Esophagus muscularis mucosa (tissue), 3 donors: ENCODE measurements at regions not wholly inside any gene's neighbourhood (a gene's known extent, or its start where the extent isn't known, plus 50 kb on each side); places are given as distances from the start of the nearest gene placed in this dataset.

ENCODE experiments used
- POLR2AphosphoS5 ChIP-seq, 2 donors: sonication (generic); formaldehyde crosslinking; IDR thresholded peaks; one replicate each; pipeline ENCODE4 v1.6.1; 2017; ENCODE audit warnings: antibody characterized with exemption in 2 of 2
- TF ChIP-seq, protein P1 (sequence below), 3 experiments: fragments of 200-600 bp in 2 of 3; fragments of 450-650 bp in 1 of 3; sonication (generic) in 2 of 3; IDR thresholded peaks; one replicate each; pipeline ENCODE4 v1.5.1; 2017 to 2019; ENCODE audit warnings: antibody characterized with exemption in 3 of 3, mild to moderate bottlenecking in 2 of 3, moderate library complexity in 1 of 3

DNA sequence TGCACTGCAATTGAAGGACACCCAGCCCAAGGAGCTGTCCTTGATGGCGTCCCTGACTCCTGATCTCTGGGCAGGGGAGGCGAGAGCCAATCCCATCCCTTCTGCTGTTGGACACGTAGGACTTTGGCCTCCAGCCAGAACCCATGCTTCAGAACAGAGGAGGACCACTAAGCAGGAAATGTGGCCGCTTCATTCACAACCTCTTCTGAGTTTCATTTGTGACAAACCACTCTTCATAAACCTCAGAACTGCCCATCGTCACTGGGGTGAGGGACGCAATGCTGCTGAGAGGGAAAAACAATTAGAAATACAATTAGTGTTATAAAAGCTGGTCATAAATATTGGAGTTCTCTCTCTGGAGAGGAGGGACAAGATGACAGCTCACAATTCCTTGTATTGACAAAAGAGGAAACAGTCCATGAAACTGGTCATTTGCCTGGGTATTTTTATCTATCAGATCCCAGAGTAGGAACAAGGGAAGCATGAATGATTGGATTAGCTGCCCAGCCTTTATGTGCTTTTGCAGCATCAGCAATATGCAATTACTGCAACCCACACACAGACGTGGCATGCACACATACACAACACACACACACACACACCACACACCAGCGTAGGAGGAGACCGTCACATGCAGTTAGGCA, 216.5 kb upstream of the CADM1 start:
- TF ChIP-seq, protein P1, sequence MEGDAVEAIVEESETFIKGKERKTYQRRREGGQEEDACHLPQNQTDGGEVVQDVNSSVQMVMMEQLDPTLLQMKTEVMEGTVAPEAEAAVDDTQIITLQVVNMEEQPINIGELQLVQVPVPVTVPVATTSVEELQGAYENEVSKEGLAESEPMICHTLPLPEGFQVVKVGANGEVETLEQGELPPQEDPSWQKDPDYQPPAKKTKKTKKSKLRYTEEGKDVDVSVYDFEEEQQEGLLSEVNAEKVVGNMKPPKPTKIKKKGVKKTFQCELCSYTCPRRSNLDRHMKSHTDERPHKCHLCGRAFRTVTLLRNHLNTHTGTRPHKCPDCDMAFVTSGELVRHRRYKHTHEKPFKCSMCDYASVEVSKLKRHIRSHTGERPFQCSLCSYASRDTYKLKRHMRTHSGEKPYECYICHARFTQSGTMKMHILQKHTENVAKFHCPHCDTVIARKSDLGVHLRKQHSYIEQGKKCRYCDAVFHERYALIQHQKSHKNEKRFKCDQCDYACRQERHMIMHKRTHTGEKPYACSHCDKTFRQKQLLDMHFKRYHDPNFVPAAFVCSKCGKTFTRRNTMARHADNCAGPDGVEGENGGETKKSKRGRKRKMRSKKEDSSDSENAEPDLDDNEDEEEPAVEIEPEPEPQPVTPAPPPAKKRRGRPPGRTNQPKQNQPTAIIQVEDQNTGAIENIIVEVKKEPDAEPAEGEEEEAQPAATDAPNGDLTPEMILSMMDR (IDR thresholded peaks at IDR 0.05), result no peak
- TF ChIP-seq POLR2AphosphoS5 (IDR thresholded peaks at IDR 0.05), result no peak
